HCT116 (cell line): ENCODE measurements at regions not wholly inside any gene's neighbourhood (a gene's known extent, or its start where the extent isn't known, plus 50 kb on each side); places are given as distances from the start of the nearest gene placed in this dataset.

Source experiments
- CTCF ChIP-seq, 3 experiments: fragments of 200-600 bp in 1 of 3; sonication (generic) in 1 of 3; IDR thresholded peaks in 2 of 3; conservative IDR thresholded peaks in 1 of 3; 2 replicates each; pipeline ENCODE4 v1.5.1; 2012 to 2017; ENCODE audit warnings: low read depth in 2 of 3, low read length in 2 of 3, antibody characterized with exemption in 1 of 3, borderline replicate concordance in 1 of 3, control low read depth in 1 of 3, mild to moderate bottlenecking in 1 of 3, mixed read lengths in 1 of 3, mixed run types in 1 of 3, moderate library complexity in 1 of 3; ENCODE audit not compliant: insufficient read depth in 1 of 3
- EZH2 ChIP-seq: fragments of 200-600 bp; sonication (generic); IDR thresholded peaks from 2 replicates; pipeline ENCODE4 v1.6.1; 2017; ENCODE audit warnings: antibody characterized with exemption, mixed run types
- JUND ChIP-seq: IDR thresholded peaks from 2 replicates; pipeline ENCODE4 v1.6.1; 2012
- MAX ChIP-seq: IDR thresholded peaks from 2 replicates; pipeline ENCODE4 v1.6.1; 2012
- POLR2A ChIP-seq: IDR thresholded peaks from 2 replicates; pipeline ENCODE4 v1.7.0; 2011; ENCODE audit warnings: borderline replicate concordance; ENCODE audit not compliant: insufficient read depth, insufficient read length; ENCODE audit errors: extremely low read depth
- REST ChIP-seq: IDR thresholded peaks from 2 replicates; pipeline ENCODE4 v1.6.1; 2012; ENCODE audit warnings: low read depth
- SP1 ChIP-seq: IDR thresholded peaks from 2 replicates; pipeline ENCODE4 v1.6.1; 2012; ENCODE audit warnings: low read depth
- TCF7L2 ChIP-seq: IDR thresholded peaks from 2 replicates; pipeline ENCODE4 v1.7.0; 2011; ENCODE audit warnings: borderline replicate concordance, inconsistent platforms; ENCODE audit not compliant: insufficient read depth, insufficient read length; ENCODE audit errors: extremely low read depth

GRCh38 chr5:5573798-5574380 is 151.4 kb downstream of the ICE1 start:
- TF ChIP-seq TCF7L2 (no peak), MAX (no peak), POLR2A (no peak), EZH2 (no peak), SP1 (no peak), CTCF (IDR thresholded peaks at IDR 0.05 in 2 of 3, conservative IDR thresholded peaks at IDR 0.05 in 1 of 3; ENCODE audit: borderline replicate concordance in 1 of 3, insufficient read depth in 1 of 3, low read depth in 2 of 3, low read length in 2 of 3) (no peak), JUND (no peak), REST (no peak)
